K562 (cell line): ENCODE measurements at regions not wholly inside any gene's neighbourhood (a gene's known extent, or its start where the extent isn't known, plus 50 kb on each side); places are given as distances from the start of the nearest gene placed in this dataset.

Experiments
- CTBP1 ChIP-seq: fragments of 450-650 bp; IDR thresholded peaks from 2 replicates; pipeline ENCODE4 v1.6.1; 2016; ENCODE audit warnings: borderline replicate concordance
- ETS2 ChIP-seq: IDR thresholded peaks from 2 replicates; pipeline ENCODE4 v1.6.1; 2016; ENCODE audit warnings: borderline replicate concordance, missing genetic modification characterization, mild to moderate bottlenecking, moderate library complexity, missing compliant biosample characterization; ENCODE audit not compliant: poor library complexity, severe bottlenecking
- MTA3 ChIP-seq: fragments of 450-650 bp; formaldehyde crosslinking; IDR thresholded peaks from 2 replicates; pipeline ENCODE4 v1.6.1; 2017; ENCODE audit warnings: mild to moderate bottlenecking, borderline replicate concordance
- MYBL2 ChIP-seq, 2 experiments: fragments of 450-650 bp in 1 of 2; sonication (generic) in 1 of 2; formaldehyde crosslinking in 1 of 2; IDR thresholded peaks; 2 replicates each; pipeline versions ENCODE4 v1.6.1 to v1.8.1; 2017 to 2022; ENCODE audit warnings: borderline replicate concordance in 1 of 2, inconsistent platforms in 1 of 2, low read depth in 1 of 2, mild to moderate bottlenecking in 1 of 2, missing genetic modification reagents in 1 of 2, moderate library complexity in 1 of 2
- PHF20 ChIP-seq: fragments of 450-650 bp; IDR thresholded peaks from 2 replicates; pipeline ENCODE4 v1.6.1; 2018; ENCODE audit not compliant: partially characterized antibody
- RBM17 ChIP-seq: fragments of 200-400 bp; formaldehyde crosslinking; IDR thresholded peaks from 2 replicates; pipeline ENCODE4 v1.6.1; 2017; ENCODE audit warnings: low read depth, mild to moderate bottlenecking, low read length, borderline replicate concordance
- RCOR1 ChIP-seq, 2 experiments: IDR thresholded peaks; 2 replicates each; pipeline ENCODE4 v1.6.1; 2012; ENCODE audit warnings: low read depth in 2 of 2, low read length in 2 of 2, borderline replicate concordance in 1 of 2, improper control_type of control experiment in 1 of 2
- ZEB2 ChIP-seq: fragments of 450-650 bp; IDR thresholded peaks from 2 replicates; pipeline ENCODE4 v1.6.1; 2016
- TF ChIP-seq, protein P1 (sequence below), 2 experiments: fragments of 450-650 bp; formaldehyde crosslinking in 1 of 2; IDR thresholded peaks; 2 replicates each; pipeline versions ENCODE4 v1.4.0 to v1.6.1; 2014 to 2020; ENCODE audit warnings: mild to moderate bottlenecking in 2 of 2, borderline replicate concordance in 1 of 2, low read depth in 1 of 2
- TF ChIP-seq, protein P2 (sequence below), 3 experiments: IDR thresholded peaks in 2 of 3; conservative IDR thresholded peaks in 1 of 3; 2 replicates each; pipeline ENCODE4 v1.5.1; 2011 to 2012; ENCODE audit warnings: low read length in 3 of 3, mild to moderate bottlenecking in 3 of 3, control low read depth in 2 of 3, improper control_type of control experiment in 1 of 3, inconsistent platforms in 1 of 3, low read depth in 1 of 3, mixed read lengths in 1 of 3, moderate library complexity in 1 of 3; ENCODE audit not compliant: insufficient read depth in 2 of 3
- TF ChIP-seq, protein P3 (sequence below): sonication (generic); formaldehyde crosslinking; IDR thresholded peaks from 2 replicates; pipeline ENCODE4 v1.8.0; 2022; ENCODE audit warnings: missing genetic modification reagents, mild to moderate bottlenecking, moderate library complexity, borderline replicate concordance
- TF ChIP-seq, protein P4 (sequence below): fragments of 250-450 bp; sonication (Bioruptor Pico); IDR thresholded peaks from 2 replicates; pipeline ENCODE4 v1.8.0; 2021; ENCODE audit warnings: mild to moderate bottlenecking, moderate library complexity
- TF ChIP-seq, protein P5 (sequence below): sonication (generic); formaldehyde crosslinking; IDR thresholded peaks from 2 replicates; pipeline ENCODE4 v1.5.0; 2020; ENCODE audit warnings: missing genetic modification reagents

DNA sequence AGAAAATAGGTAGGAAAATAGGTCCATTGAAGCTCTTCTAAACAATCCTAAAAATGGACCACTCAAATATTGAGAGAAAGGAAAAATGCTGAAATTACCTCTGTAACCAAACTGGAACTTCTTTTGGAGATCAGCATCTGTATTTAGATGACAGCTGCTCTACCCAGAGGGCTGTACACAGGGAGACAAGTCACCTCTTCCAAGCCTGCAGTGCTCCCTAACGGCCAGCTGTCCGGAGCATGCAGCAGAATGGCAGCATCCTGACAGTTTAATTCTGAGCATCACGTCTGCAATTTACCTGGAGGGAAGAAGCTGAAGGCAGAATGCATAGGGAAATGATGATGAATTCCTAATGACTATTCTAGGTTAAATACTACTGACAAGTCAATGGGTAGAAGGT is 62.8 kb upstream of the DIAPH3 start (continued):
- TF ChIP-seq, protein P1, sequence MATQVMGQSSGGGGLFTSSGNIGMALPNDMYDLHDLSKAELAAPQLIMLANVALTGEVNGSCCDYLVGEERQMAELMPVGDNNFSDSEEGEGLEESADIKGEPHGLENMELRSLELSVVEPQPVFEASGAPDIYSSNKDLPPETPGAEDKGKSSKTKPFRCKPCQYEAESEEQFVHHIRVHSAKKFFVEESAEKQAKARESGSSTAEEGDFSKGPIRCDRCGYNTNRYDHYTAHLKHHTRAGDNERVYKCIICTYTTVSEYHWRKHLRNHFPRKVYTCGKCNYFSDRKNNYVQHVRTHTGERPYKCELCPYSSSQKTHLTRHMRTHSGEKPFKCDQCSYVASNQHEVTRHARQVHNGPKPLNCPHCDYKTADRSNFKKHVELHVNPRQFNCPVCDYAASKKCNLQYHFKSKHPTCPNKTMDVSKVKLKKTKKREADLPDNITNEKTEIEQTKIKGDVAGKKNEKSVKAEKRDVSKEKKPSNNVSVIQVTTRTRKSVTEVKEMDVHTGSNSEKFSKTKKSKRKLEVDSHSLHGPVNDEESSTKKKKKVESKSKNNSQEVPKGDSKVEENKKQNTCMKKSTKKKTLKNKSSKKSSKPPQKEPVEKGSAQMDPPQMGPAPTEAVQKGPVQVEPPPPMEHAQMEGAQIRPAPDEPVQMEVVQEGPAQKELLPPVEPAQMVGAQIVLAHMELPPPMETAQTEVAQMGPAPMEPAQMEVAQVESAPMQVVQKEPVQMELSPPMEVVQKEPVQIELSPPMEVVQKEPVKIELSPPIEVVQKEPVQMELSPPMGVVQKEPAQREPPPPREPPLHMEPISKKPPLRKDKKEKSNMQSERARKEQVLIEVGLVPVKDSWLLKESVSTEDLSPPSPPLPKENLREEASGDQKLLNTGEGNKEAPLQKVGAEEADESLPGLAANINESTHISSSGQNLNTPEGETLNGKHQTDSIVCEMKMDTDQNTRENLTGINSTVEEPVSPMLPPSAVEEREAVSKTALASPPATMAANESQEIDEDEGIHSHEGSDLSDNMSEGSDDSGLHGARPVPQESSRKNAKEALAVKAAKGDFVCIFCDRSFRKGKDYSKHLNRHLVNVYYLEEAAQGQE (IDR thresholded peaks at IDR 0.05; ENCODE audit: borderline replicate concordance) = peak; percentile 79; the same call in 1 of the 2 replicates
- TF ChIP-seq, protein P1 (CRISPR knock-in tag; IDR thresholded peaks at IDR 0.05; ENCODE audit: low read depth) = no peak
- TF ChIP-seq RBM17 = no peak
- TF ChIP-seq, protein P2, sequence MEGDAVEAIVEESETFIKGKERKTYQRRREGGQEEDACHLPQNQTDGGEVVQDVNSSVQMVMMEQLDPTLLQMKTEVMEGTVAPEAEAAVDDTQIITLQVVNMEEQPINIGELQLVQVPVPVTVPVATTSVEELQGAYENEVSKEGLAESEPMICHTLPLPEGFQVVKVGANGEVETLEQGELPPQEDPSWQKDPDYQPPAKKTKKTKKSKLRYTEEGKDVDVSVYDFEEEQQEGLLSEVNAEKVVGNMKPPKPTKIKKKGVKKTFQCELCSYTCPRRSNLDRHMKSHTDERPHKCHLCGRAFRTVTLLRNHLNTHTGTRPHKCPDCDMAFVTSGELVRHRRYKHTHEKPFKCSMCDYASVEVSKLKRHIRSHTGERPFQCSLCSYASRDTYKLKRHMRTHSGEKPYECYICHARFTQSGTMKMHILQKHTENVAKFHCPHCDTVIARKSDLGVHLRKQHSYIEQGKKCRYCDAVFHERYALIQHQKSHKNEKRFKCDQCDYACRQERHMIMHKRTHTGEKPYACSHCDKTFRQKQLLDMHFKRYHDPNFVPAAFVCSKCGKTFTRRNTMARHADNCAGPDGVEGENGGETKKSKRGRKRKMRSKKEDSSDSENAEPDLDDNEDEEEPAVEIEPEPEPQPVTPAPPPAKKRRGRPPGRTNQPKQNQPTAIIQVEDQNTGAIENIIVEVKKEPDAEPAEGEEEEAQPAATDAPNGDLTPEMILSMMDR (IDR thresholded peaks at IDR 0.05 in 2 of 3, conservative IDR thresholded peaks at IDR 0.05 in 1 of 3; ENCODE audit: insufficient read depth in 2 of 3, low read depth in 1 of 3, low read length in 3 of 3) = peak; percentile 67 to 75 (median 73)
- TF ChIP-seq ZEB2 = 0 out of 2 replicates have a peak, but pooled peaks have one; percentile 49
- TF ChIP-seq PHF20 = no peak
- TF ChIP-seq RCOR1 (IDR thresholded peaks at IDR 0.05; ENCODE audit: borderline replicate concordance in 1 of 2, low read depth in 2 of 2, low read length in 2 of 2) = peak; percentile 33 to 83; a peak in 3 of 4 replicates
- TF ChIP-seq MTA3 = no peak
- TF ChIP-seq, protein P3, sequence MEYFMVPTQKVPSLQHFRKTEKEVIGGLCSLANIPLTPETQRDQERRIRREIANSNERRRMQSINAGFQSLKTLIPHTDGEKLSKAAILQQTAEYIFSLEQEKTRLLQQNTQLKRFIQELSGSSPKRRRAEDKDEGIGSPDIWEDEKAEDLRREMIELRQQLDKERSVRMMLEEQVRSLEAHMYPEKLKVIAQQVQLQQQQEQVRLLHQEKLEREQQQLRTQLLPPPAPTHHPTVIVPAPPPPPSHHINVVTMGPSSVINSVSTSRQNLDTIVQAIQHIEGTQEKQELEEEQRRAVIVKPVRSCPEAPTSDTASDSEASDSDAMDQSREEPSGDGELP (CRISPR knock-in tag) = peak; percentile 63
- TF ChIP-seq, protein P4, sequence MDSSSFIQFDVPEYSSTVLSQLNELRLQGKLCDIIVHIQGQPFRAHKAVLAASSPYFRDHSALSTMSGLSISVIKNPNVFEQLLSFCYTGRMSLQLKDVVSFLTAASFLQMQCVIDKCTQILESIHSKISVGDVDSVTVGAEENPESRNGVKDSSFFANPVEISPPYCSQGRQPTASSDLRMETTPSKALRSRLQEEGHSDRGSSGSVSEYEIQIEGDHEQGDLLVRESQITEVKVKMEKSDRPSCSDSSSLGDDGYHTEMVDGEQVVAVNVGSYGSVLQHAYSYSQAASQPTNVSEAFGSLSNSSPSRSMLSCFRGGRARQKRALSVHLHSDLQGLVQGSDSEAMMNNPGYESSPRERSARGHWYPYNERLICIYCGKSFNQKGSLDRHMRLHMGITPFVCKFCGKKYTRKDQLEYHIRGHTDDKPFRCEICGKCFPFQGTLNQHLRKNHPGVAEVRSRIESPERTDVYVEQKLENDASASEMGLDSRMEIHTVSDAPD = no peak
- TF ChIP-seq, protein P5, sequence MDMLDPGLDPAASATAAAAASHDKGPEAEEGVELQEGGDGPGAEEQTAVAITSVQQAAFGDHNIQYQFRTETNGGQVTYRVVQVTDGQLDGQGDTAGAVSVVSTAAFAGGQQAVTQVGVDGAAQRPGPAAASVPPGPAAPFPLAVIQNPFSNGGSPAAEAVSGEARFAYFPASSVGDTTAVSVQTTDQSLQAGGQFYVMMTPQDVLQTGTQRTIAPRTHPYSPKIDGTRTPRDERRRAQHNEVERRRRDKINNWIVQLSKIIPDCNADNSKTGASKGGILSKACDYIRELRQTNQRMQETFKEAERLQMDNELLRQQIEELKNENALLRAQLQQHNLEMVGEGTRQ = no peak
- no peak for TF ChIP-seq ETS2 (tag)
- peak; percentile 86 for TF ChIP-seq CTBP1
- TF ChIP-seq MYBL2 (IDR thresholded peaks at IDR 0.05; ENCODE audit: low read depth) = no peak
- no peak for TF ChIP-seq MYBL2 (CRISPR knock-in tag; IDR thresholded peaks at IDR 0.05; ENCODE audit: borderline replicate concordance)
